ENCODE measurements at regions not wholly inside any gene's neighbourhood (a gene's known extent, or its start where the extent isn't known, plus 50 kb on each side); places are given as distances from the start of the nearest gene placed in this dataset.

DNA sequence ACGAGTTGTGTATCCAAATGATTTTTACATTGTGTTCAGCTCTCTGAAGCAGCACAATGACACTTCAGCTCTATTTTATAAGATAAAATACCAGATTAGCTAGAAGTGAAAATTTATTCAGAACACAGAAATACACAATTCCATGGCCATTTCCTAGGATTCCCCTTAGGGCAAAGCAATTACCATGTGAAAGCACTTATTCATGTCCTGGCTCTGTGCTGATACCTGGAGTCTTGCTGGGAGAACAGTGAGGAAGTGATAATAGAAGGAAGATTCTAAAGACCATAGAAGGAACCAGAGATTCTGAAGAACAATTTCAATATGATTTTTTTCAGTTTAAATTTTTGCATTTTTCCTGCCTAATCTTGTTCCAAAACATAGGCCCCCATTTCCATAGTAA, 657.4 kb upstream of the ZWINT start:
- Histone ChIP-seq H3K4me1 (no peaks in the 10 kb centered on the region), H3K4me3 (no peak overlapping the region), H3K27me3 (no peaks in the 10 kb centered on the region), H3K36me3 (no peaks in the 10 kb centered on the region), H3K9me3 (peaks cover 0 to 3% (median 0%) of the 10 kb centered on the region in 4 donors), H3K27ac (no peak overlapping the region)
- no peak for DNase-seq (ENCODE audit: low spot score in 2 of 2)
- TF ChIP-seq, protein P1, sequence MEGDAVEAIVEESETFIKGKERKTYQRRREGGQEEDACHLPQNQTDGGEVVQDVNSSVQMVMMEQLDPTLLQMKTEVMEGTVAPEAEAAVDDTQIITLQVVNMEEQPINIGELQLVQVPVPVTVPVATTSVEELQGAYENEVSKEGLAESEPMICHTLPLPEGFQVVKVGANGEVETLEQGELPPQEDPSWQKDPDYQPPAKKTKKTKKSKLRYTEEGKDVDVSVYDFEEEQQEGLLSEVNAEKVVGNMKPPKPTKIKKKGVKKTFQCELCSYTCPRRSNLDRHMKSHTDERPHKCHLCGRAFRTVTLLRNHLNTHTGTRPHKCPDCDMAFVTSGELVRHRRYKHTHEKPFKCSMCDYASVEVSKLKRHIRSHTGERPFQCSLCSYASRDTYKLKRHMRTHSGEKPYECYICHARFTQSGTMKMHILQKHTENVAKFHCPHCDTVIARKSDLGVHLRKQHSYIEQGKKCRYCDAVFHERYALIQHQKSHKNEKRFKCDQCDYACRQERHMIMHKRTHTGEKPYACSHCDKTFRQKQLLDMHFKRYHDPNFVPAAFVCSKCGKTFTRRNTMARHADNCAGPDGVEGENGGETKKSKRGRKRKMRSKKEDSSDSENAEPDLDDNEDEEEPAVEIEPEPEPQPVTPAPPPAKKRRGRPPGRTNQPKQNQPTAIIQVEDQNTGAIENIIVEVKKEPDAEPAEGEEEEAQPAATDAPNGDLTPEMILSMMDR (IDR thresholded peaks at IDR 0.05): no peak
- TF ChIP-seq EP300 (IDR thresholded peaks at IDR 0.05) (no peak), POLR2A (IDR thresholded peaks at IDR 0.05) (no peak)
- WGBS, 2 donors: 32 to 42% methylated on average over 1 of the region's 1 CpG

DNA sequence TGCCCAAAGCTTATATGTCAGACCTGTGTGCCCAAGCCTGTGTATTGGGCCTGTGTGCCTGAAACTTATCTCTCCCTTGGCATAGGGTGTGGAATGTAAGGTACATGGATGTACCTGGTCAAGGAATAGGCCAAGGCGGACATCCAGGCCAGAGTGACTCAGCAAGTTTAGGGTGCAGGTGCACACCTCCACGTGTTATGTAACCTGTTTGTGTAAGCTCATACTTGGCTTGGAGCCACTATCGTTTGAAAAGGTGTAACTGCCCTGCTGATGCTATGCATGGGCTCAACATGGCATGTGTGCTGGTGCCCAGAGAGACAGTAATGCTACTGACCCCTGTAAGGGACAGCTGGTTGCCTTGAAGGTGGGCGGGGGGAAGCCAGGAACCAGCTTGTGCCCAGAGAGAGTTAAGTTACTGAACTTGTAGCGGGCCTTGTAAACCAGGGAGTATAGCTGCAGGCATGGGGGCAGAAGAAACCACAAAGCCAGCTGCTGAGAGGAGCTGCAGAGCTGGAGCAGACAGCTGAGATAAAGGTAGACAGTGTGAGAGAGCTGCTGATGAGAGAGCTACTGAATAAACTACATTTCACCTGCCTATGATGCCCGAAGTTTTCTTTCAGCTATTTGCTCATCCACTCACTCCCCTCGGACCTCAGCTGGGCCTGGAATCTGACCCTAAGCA, 656.4 kb upstream of the ZWINT start:
- DNase-seq (ENCODE audit: low spot score in 2 of 2): no peak
- WGBS, 2 donors: 57 to 72% methylated on average over 7 of the region's 7 CpGs
- no peaks in the 10 kb centered on the region for H3K4me1 ChIP-seq
- TF ChIP-seq POLR2A (IDR thresholded peaks at IDR 0.05) (no peak), EP300 (IDR thresholded peaks at IDR 0.05) (no peak)
- TF ChIP-seq, protein P1 (IDR thresholded peaks at IDR 0.05): no peak
- H3K36me3 ChIP-seq: no peaks in the 10 kb centered on the region
- no peak overlapping the region for H3K27ac ChIP-seq
- H3K4me3 ChIP-seq: no peak overlapping the region
- no peaks in the 10 kb centered on the region for H3K27me3 ChIP-seq
- H3K9me3 ChIP-seq: peaks cover 0 to 3% (median 0%) of the 10 kb centered on the region in 4 donors

DNA sequence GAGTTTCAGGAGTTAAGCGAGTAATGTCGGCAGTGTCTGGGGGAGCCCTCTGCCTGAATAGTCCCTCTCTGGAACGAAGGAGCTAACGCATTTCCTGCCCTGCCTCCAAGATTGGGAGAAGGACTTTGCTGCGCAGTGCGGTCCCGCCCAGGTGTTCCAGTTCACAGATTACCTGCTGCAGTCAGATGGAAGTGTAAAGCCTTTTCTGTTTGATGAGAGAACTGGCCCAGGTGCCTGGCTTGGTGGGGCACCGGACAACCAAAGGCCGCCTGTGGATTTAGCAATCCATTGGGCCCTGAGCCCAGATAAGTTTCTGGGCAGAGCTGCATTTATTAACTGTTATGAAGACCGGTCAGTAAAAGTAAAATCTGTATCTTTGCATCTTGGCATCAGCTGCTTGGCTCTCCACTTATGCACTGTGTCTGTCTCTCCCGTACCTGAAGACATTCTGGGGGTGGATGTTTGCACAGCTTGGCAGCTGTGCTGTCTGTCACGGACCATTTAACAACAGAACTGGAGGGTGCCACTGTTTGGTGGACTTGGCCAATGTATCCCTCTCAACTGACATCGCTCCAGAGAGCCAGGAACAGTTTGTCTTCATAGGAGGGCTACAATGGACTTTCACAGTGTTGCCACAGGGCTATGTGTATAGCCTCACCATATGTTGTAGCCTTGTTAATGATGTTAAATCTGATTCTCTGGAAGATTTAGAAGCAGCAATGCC, 654.7 kb upstream of the ZWINT start:
- H3K27ac ChIP-seq: no peak overlapping the region
- peaks cover 0 to 3% (median 0%) of the 10 kb centered on the region in 4 donors for H3K9me3 ChIP-seq
- WGBS, 2 donors: 85 to 90% methylated on average over 13 of the region's 13 CpGs
- H3K4me1 ChIP-seq: no peaks in the 10 kb centered on the region
- no peak overlapping the region for H3K4me3 ChIP-seq
- no peaks in the 10 kb centered on the region for H3K27me3 ChIP-seq
- DNase-seq (ENCODE audit: low spot score in 2 of 2): no peak
- TF ChIP-seq, protein P1 (IDR thresholded peaks at IDR 0.05): no peak
- no peak for TF ChIP-seq EP300 (IDR thresholded peaks at IDR 0.05)
- no peak for TF ChIP-seq POLR2A (IDR thresholded peaks at IDR 0.05)
- no peaks in the 10 kb centered on the region for H3K36me3 ChIP-seq

DNA sequence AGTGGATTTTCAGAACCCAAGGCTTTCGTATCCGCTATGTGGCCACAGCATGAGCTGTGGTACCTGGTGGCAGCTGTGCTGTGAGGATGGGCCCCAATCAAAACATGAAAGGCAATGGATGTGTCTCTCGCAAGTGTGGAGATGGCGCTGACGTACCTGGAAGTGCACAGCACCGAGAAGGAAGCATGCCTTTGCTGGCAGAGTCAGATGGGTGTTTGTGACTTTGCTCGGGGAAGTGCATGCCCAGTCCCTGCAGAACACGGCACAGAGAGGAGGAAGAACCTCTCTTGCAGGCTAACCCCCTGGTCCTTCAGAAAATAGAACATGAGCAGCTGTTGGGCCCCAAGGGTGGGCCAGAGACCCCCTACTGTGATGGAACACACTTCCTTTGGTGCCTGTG, 654.1 kb upstream of the ZWINT start:
- Histone ChIP-seq H3K4me3 (no peak overlapping the region), H3K27me3 (no peaks in the 10 kb centered on the region), H3K4me1 (no peaks in the 10 kb centered on the region), H3K36me3 (no peaks in the 10 kb centered on the region), H3K9me3 (peaks cover 0 to 3% (median 0%) of the 10 kb centered on the region in 4 donors), H3K27ac (no peak overlapping the region)
- WGBS, 2 donors: 91% methylated on average over 7 of the region's 8 CpGs
- TF ChIP-seq, protein P1 (IDR thresholded peaks at IDR 0.05): no peak
- TF ChIP-seq EP300 (IDR thresholded peaks at IDR 0.05): no peak
- no peak for TF ChIP-seq POLR2A (IDR thresholded peaks at IDR 0.05)
- DNase-seq (ENCODE audit: low spot score in 2 of 2): no peak

DNA sequence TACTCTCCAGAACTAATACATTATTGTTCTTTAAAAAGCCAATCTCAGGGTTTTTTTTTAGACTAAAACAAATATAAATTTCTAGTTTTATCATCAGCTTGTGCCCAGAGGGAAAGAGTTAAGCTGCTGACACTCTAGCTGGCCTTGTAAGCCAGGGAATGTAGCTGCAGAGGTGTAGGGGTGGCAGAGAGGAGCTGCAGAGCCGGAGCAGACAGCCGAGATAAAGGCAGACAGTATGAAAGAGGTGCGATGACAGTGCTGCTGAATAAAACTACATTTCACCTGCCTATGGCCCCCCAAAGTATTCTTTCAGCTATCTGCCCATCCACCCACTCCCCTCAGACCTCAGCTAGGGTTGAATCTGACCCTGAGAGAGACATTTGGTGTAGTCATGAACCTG, 653.7 kb upstream of the ZWINT start:
- Histone ChIP-seq H3K27me3 (no peaks in the 10 kb centered on the region), H3K4me3 (no peak overlapping the region), H3K4me1 (no peaks in the 10 kb centered on the region), H3K36me3 (no peaks in the 10 kb centered on the region), H3K9me3 (peaks cover 0 to 2% (median 0%) of the 10 kb centered on the region in 4 donors), H3K27ac (no peak overlapping the region)
- TF ChIP-seq, protein P1 (IDR thresholded peaks at IDR 0.05): no peak
- TF ChIP-seq POLR2A (IDR thresholded peaks at IDR 0.05) (no peak), EP300 (IDR thresholded peaks at IDR 0.05) (no peak)
- WGBS, 2 donors: 80 to 86% methylated on average over 3 of the region's 3 CpGs
- DNase-seq (ENCODE audit: low spot score in 2 of 2): no peak

Measured in tibial nerve (tissue), 4 donors.